GM21723 (cell line): ENCODE measurements at regions not wholly inside any gene's neighbourhood (a gene's known extent, or its start where the extent isn't known, plus 50 kb on each side); places are given as distances from the start of the nearest gene placed in this dataset.
"Not testable (repeated sequence)": the region's sequence is repeated elsewhere in the genome, so short reads cannot be mapped to it uniquely, and the experiment has no call there.

Source experiments
- ATAC-seq: cut with Tn5 transposase; IDR thresholded peaks from one replicate; pipeline ENCODE4 v1.9.1; 2021; ENCODE audit warnings: mild to moderate bottlenecking, moderate library complexity; ENCODE audit not compliant: unreplicated experiment

DNA sequence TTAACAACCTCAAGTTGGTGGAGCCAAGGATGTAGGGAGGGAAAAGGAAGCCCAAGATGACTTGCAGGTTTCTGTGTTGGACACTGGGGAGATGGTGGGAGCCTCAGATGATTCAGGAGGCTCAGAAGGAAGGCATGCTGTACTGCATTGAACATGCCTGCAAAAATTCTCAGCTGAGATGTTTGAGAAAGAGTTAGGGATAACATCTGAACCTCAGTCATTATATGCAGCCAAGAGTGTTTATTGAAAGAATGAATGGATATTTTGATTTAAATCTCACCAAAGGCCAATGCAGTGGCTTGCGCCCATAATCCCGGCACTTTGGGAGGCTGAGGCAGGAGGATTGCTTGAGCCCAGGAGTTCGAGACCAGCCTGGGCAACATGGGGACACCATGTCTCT lies 243.0 kb downstream of the MYCN start:
- no peak for ATAC-seq

DNA sequence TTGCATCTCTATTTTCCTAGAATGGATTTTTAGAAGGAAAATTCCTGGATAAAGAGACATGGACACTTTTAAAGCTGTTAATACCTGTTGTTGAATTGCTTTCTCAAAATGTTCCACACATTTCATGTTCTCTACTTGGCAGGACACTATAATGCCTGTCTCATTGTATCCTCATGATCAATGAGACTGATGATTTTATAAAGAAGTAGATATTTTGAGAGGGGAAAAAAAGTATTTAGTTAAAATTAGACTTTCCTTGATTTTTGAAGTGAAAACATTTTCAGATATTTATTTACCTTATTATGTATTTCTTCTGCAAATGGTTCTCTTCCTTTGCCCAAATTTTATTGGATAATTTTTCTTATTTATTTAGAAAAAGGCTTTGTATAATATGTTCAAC lies 242.5 kb downstream of the MYCN start:
- ATAC-seq, result no peak

DNA sequence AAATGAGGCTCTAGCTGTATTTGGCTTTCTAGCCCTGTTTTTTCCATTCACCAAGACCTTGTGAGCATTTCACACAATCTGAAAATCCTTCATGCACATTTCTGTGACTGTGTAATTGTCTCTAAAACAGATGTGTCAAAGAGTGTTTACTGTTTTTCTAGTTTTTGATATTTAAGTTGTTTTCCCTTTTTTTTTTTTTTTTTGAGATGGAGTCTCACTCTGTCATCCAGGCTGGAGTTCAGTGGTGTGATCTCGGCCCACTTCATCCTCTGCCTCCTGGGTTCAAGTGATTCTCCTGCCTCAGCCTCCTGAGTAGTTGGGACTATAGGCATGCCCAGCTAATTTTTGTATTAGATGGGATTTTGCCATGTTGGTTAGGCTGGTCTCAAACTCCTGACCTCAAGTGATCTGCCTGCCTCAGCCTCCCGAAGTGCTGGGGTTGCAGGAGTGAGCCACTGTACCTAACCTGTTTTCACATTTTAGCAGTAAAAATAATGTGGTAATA lies 242.0 kb downstream of the MYCN start:
- not testable (repeated sequence) for ATAC-seq

DNA sequence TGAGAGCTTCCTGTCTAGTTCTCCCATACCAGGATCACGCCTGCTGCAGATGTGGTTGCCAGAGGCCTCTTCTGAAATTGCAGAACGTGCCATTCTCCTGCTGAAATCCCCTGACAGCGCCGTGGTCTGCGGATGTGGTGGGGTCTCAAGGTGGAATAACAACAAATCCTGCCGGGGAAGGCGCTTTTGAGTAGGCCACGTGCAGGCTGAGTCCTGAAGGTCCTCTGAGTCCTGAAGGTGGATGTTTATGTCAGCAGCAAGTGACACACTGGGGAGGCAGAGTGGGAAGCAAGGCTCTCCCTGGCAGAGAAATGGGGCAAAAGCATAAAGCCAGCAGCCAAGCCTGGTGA lies 241.4 kb downstream of the MYCN start:
- ATAC-seq, result no peak

GRCh38 chr2:16181062-16181740 lies 240.9 kb downstream of the MYCN start:
- ATAC-seq, result no peak

DNA sequence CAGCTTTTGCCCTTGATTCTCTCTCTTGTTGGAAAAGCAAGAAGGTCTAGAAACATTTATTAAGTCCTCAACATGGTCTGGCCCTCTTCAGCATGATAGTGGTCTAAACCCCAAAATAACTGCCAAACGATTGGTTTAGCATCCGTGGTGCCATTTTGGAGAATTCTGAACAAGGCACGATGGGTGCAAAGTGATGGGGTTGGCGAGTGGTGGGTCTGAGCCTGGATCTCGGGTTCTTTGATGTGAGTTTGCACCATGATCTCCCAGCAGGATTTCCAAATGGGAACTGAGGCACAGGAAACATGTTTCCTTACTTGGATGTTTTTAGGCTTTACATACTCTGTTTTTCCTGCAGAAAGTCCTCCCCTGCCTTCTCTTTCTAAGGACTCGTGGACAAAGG lies 240.3 kb downstream of the MYCN start:
- ATAC-seq, result no peak

DNA sequence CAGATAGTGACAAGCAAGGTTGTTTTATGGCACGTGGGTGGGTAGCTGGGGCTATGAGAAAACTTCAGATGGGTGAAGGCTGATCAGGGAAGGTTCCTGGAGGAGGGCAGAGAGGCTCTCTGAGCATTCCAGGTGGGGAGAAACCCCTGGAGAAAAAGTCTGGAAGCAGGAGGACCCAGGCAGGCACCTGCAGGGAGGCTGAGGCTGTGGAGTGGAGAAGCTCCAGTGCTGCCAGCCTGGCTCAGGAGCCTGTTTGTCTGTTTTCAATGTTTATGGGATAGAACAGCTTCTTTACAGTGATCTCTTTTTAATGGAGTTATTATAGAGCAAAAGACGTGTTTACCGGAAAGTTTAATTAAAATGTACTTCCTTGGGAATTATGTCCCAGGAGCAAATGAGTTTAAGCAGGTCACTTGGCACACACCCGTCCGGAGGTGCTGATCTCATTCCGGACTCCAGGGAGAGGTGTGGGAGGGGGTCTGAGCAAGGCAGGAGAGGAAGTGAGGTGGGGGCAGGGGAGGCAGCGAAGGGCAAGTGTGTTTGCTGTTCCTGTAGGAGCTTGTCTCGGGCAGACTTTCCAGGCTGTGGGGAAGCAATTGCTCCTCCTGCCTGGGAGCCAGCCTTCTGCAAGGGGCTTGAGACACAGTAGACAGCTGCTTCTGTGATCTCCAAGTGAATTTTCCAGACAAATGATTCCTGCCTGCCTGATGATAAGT lies 239.5 kb downstream of the MYCN start:
- ATAC-seq, result no peak

GRCh38 chr2:16178551-16179130 lies 238.3 kb downstream of the MYCN start:
- ATAC-seq, result no peak

DNA sequence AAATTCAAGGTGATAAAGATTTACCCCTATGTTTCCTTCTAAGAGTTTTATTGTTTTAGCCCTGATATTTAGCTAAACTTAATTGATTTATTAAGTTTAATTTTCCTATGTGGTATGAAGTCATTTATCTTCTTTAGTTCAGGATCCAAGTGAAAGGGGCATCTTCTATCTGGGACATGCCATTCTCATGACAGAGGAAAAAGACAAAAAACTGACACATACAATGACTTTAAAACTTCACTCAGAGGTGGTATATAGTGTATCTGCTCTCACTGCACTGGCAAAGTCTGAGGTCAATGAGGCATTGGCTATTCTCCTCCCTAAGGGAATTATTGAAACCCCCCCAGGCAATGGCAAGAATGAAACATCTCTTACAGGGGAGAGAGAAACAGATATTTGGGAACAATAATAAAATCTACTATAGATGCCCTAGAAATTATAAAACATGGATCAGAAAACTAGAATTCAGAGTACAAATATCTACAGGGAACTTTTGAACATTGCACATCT lies 237.4 kb downstream of the MYCN start:
- no peak for ATAC-seq

DNA sequence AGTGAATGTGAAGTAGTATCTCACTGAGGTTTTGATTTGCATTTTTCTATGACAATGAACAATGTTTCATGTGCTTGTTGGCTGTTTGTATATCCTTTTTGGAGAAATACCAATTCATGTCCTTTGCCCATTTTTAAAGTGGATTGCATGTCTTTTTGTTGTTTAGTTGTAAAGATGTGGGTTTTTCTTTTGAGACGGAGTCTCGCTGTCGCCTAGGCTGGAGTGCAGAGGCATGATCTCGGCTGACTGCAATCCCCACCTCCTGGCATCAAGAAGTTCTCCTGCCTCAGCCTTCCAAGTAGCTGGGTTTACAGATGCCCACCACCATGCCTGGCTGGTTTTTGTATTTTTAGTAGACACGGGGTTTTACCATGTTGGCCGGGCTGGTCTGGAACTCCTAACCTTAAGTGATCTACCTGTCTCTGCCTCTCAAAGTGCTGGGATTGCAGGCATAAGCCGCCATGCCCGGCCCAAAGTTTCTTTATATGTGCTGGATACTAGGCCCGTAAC lies 236.7 kb downstream of the MYCN start:
- ATAC-seq, result no peak

GRCh38 chr2:16175247-16175825 lies 235.0 kb downstream of the MYCN start:
- ATAC-seq, result no peak

DNA sequence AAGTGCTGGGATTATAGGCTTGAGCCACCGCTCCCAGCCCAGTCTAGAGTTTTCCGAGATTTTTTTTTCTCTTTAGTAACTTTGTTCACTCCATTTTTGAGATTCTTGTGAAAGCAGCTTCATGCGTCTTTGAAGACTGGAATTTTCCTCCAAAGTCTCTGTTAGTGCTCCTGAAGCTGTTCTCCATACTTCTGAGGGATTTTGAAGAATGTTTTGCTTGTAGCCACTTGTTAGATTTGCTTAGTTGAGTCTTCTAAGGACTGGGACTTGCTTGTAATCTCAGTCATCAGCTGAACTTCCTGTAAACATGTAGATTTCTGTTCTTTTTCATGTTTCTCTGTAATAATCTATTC lies 234.3 kb downstream of the MYCN start:
- no peak for ATAC-seq

GRCh38 chr2:16173893-16174692 lies 233.7 kb downstream of the MYCN start:
- no peak for ATAC-seq

- ATAC-seq, result no peak
Observed at GRCh38 chr2:16172324-16173175, 232.2 kb downstream of the MYCN start.

GRCh38 chr2:16171425-16171920 lies 231.1 kb downstream of the MYCN start:
- ATAC-seq, result no peak

DNA sequence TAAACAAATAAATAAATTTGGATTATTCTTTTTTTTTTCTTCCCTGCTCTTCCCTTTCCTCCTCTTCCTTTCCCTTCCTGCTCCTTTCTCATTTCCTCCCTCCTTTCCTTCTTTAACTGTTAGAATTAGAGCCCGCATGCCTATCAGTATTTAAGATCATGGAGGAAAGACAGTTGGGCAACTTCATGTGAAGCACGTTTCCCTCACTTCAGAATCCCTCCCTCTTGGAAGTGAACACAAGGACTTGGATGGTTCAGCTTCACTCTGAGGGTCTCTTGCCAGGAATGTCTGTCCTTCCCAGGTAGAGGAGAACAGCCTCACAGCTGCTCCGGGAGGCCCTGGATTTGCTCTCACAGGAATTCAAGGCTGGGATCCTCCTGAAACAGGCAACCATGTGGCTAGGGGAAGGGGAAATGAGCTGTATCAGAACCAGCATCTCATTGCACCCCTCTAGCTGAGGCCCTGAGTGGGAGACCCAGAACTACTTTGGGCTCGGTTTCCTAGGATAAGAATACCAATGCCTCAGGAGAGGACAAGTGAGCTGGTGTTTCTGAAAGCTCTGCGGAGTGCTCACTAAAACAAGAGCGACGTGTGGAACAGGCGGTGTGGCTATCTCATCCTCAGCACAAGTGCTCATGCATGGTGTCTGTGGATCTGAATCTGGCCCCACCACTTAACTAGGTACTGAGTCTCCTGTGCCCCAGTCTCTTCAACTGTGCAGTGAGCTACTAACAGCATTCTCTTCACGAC lies 230.5 kb downstream of the MYCN start:
- ATAC-seq, result no peak

DNA sequence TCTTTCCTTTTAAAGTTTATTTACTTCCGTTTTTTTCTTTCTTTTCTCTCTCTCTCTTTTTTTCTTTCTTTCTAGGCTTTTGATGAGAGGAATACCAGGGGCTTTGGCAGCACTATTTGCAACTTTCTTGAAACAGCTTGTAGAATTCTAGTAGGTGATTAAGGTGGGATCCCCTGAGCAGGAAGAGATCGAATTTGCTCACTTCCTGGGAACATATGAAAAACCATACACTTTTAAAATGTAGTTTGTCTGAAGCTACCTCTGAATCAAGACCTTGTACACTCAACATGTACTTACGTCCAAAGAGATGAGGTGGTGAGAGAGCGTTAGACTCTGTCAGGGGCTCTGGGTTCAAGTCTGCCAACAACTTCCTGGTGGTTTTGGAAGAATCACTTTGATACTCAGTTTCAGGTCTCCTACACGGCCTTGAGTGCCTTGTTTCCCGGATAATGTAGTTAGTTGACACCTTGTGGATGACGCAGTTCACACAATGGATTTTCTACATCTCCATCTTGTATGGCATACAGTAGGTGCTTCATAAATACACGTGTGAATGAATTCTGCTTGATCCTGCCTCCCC lies 229.1 kb downstream of the MYCN start:
- ATAC-seq, result no peak

DNA sequence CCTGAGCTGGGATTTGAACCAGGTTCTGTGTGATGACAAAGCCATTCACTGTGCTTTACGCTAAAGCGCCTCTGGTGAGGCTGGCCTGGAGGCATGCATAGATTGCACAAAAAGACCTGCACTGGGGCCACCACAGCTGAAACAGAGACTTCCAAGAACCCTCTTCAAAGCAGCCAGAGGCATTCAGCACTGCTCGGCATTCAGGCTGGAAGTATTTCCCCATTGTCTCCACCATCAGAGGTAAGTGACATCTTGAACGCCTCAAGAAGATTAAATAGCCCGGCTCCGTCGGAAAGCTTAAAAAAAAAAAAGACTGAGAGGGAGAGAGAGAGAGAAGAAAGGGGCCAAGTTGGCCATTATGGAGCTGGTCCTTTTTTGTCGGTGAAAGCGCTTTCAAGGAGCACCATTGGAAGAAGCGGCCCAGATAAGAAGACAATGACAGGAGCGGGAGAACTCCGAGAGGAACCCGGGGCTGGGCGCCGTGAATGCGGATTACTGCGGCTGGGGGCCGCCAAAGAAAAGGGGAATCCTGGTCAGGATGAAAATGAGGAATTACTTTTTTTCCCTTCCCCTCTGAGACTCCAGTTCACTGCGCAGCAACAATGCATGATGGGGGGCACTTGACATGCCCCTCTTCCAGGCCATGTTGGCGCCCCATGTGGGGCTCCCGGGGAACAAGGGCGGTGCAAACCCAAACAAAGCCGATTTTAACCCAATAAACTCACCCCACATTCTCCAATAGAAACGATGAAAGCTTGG lies 228.3 kb downstream of the MYCN start:
- no peak for ATAC-seq
